Spleen (tissue), 11 donors: ENCODE measurements at regions not wholly inside any gene's neighbourhood (a gene's known extent, or its start where the extent isn't known, plus 50 kb on each side); places are given as distances from the start of the nearest gene placed in this dataset.

Source experiments
- DNase-seq: peaks from one replicate; pipeline ENCODE4 v3.0.0-alpha.2; 2020
- H3K27ac ChIP-seq, 8 donors: fragments of 200-600 bp; sonication (generic) in 7 of 8; 1 replicate in 4 of 8; 2 replicates in 4 of 8; pipeline versions ENCODE4 v1.5.0 to v1.8.0; 2016 to 2021; ENCODE audit warnings: inconsistent platforms in 4 of 8, mild to moderate bottlenecking in 4 of 8, moderate library complexity in 1 of 8
- H3K27me3 ChIP-seq, 7 donors: fragments of 200-600 bp; sonication (generic) in 6 of 7; replicated peaks in 1 of 7; 1 replicate in 4 of 7; 2 replicates in 3 of 7; pipeline versions ENCODE4 v1.5.0 to v1.8.0; 2016 to 2021; ENCODE audit warnings: inconsistent platforms in 3 of 7, mild to moderate bottlenecking in 1 of 7
- H3K36me3 ChIP-seq, 6 donors: fragments of 200-600 bp; sonication (generic) in 5 of 6; 1 replicate in 4 of 6; 2 replicates in 2 of 6; pipeline versions ENCODE4 v1.5.0 to v1.8.0; 2016 to 2021; ENCODE audit warnings: inconsistent platforms in 2 of 6
- H3K4me1 ChIP-seq, 6 donors: fragments of 200-600 bp; sonication (generic) in 5 of 6; 1 replicate in 3 of 6; 2 replicates in 3 of 6; pipeline versions ENCODE4 v1.5.0 to v1.8.0; 2016 to 2021; ENCODE audit warnings: inconsistent platforms in 3 of 6
- H3K4me3 ChIP-seq, 8 donors: fragments of 200-600 bp; sonication (generic) in 7 of 8; 1 replicate in 4 of 8; 2 replicates in 4 of 8; pipeline versions ENCODE4 v1.5.0 to v1.8.0; 2016 to 2021; ENCODE audit warnings: inconsistent platforms in 4 of 8, mild to moderate bottlenecking in 4 of 8, moderate library complexity in 2 of 8
- H3K9me3 ChIP-seq, 8 donors: fragments of 200-600 bp; sonication (generic) in 7 of 8; 1 replicate in 4 of 8; 2 replicates in 4 of 8; pipeline versions ENCODE4 v1.5.0 to v1.8.0; 2016 to 2021; ENCODE audit warnings: inconsistent platforms in 4 of 8
- CTCF ChIP-seq, 11 experiments: fragments of 200-600 bp in 7 of 11; fragments of 450-650 bp in 4 of 11; sonication (generic) in 4 of 11; IDR thresholded peaks in 8 of 11; conservative IDR thresholded peaks in 3 of 11; 1 replicate in 7 of 11; 2 replicates in 4 of 11; pipeline versions ENCODE4 v1.4.0 to v1.8.0; 2016 to 2021; ENCODE audit warnings: antibody characterized with exemption in 11 of 11, inconsistent platforms in 4 of 11, mild to moderate bottlenecking in 1 of 11
- POLR2A ChIP-seq, 3 donors: fragments of 450-650 bp; IDR thresholded peaks; one replicate each; pipeline ENCODE4 v1.5.1; 2017; ENCODE audit warnings: antibody characterized with exemption in 3 of 3, mild to moderate bottlenecking in 1 of 3
- POLR2AphosphoS5 ChIP-seq, 3 donors: sonication (generic); formaldehyde crosslinking; IDR thresholded peaks; one replicate each; pipeline ENCODE4 v1.5.1; 2017; ENCODE audit warnings: antibody characterized with exemption in 3 of 3
- WGBS, 5 donors: extraction: QIAGEN DNeasy Blood & Tissue Kit in 3 of 5; methylation state at CpG; one replicate each; pipeline versions ENCODE4 v1.1.5 to v1.1.7; 2013 to 2018; 5-methylcytosine and 5-hydroxymethylcytosine counted together
- intact Hi-C: fragments of 100-400 bp; cut with DNase I; formaldehyde crosslinking; loops from one replicate; pipeline ENCODE4 v1.15.0; 2023; ENCODE audit warnings: low total_unique reads
- donor health status: healthy with polysubstance abuse.
- donor health status: DM: no; HTN: no; CAD: no; lungs with moderate emphysema.
- donor health status: DM: no; HTN: no; CAD: no.
- donor health status: Bipolar disorder and iron deficiency.
- donor health status: healthy.
- donor health status: DM: no; HTN: no; CAD: no.
- donor health status: DM: yes; HTN: yes; CAD: no.

DNA sequence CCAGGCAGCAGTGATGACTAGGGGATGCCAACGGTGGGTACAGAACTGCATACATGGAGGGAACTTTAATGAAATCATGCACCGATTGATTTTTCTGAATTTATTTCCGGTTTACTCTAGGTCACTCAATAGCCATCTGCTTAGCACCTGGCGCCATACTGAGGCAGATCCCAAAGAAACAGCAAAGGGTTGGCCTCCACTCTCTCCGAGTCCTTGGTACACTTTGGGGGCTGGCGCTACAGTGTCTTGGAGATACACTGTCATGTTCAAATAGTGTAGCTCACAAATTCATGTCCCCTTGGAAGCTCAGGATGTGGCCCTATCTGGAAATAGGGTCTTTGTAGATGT lies 116.3 kb downstream of the BOD1 start:
- no peaks in the 10 kb centered on the region for H3K36me3 ChIP-seq

GRCh38 chr5:173499471-173500212 lies 116.8 kb downstream of the BOD1 start:
- intact Hi-C loops = no loop called here

More for the DNA sequence above, 116.3 kb downstream of the BOD1 start:
- DNase-seq = no peak
- H3K27ac ChIP-seq = no peak overlapping the region
- H3K27me3 ChIP-seq = peaks cover 0 to 16% (median 0%) of the 10 kb centered on the region in 7 donors
- peaks cover 0 to 6% (median 0%) of the 10 kb centered on the region in 8 donors for H3K9me3 ChIP-seq
- H3K4me3 ChIP-seq = no peak overlapping the region
- 90 to 96% (median 95%) methylated on average over 6 of the region's 6 CpGs for WGBS, 5 donors
- TF ChIP-seq POLR2AphosphoS5 (IDR thresholded peaks at IDR 0.05) = no peak
- TF ChIP-seq POLR2A (IDR thresholded peaks at IDR 0.05) = no peak
- no peak for TF ChIP-seq CTCF (IDR thresholded peaks at IDR 0.05 in 8 of 11, conservative IDR thresholded peaks at IDR 0.05 in 3 of 11)
- no peaks in the 10 kb centered on the region for H3K4me1 ChIP-seq
- intact Hi-C loops = no loop called here

GRCh38 chr5:173498739-173499470 lies 117.5 kb downstream of the BOD1 start:
- H3K27ac ChIP-seq = no peak overlapping the region
- 54 to 75% (median 65%) methylated on average over 15 to 16 of the region's 16 CpGs for WGBS, 5 donors

More at GRCh38 chr5:173499471-173500212, 116.8 kb downstream of the BOD1 start:
- Histone ChIP-seq H3K27ac (no peak overlapping the region), H3K9me3 (peaks cover 0 to under 1% (median 0%) of the 10 kb centered on the region in 8 donors), H3K4me1 (no peaks in the 10 kb centered on the region), H3K4me3 (no peak overlapping the region), H3K27me3 (peaks cover 0 to 16% (median 0%) of the 10 kb centered on the region in 7 donors), H3K36me3 (no peaks in the 10 kb centered on the region)
- DNase-seq = no peak
- WGBS, 5 donors = 87 to 94% (median 89%) methylated on average over 12 to 14 of the region's 14 CpGs
- TF ChIP-seq CTCF (IDR thresholded peaks at IDR 0.05 in 8 of 11, conservative IDR thresholded peaks at IDR 0.05 in 3 of 11) (no peak), POLR2A (IDR thresholded peaks at IDR 0.05) (no peak), POLR2AphosphoS5 (IDR thresholded peaks at IDR 0.05) (no peak)

More at GRCh38 chr5:173498739-173499470, 117.5 kb downstream of the BOD1 start:
- H3K36me3 ChIP-seq = no peaks in the 10 kb centered on the region
- no peaks in the 10 kb centered on the region for H3K4me1 ChIP-seq
- H3K4me3 ChIP-seq = no peak overlapping the region
- H3K9me3 ChIP-seq = no peaks in the 10 kb centered on the region
- peaks cover 0 to 17% (median 0%) of the 10 kb centered on the region in 7 donors for H3K27me3 ChIP-seq
- intact Hi-C loops = no loop called here
- TF ChIP-seq POLR2A (IDR thresholded peaks at IDR 0.05) = no peak
- TF ChIP-seq CTCF (IDR thresholded peaks at IDR 0.05 in 8 of 11, conservative IDR thresholded peaks at IDR 0.05 in 3 of 11) = no peak
- no peak for TF ChIP-seq POLR2AphosphoS5 (IDR thresholded peaks at IDR 0.05)
- no peak for DNase-seq
